GM12864 (cell line): ENCODE measurements at regions not wholly inside any gene's neighbourhood (a gene's known extent, or its start where the extent isn't known, plus 50 kb on each side); places are given as distances from the start of the nearest gene placed in this dataset.

Source experiments
- DNase-seq: peaks from one replicate; pipeline ENCODE4 v3.0.0-alpha.2; 2011; ENCODE audit warnings: low read depth
- H3K4me3 ChIP-seq: 2 replicates; pipeline ENCODE4 v1.5.1; 2011; ENCODE audit warnings: mild to moderate bottlenecking, low read depth, low read length, control low read depth
- CTCF ChIP-seq: IDR thresholded peaks from 2 replicates; pipeline ENCODE4 v1.5.1; 2011; ENCODE audit warnings: low read depth, mild to moderate bottlenecking, moderate library complexity, low read length, control low read depth, inconsistent platforms; ENCODE audit errors: missing control alignments

GRCh38 chr9:109709866-109710265, 70.1 kb upstream of the PALM2AKAP2 start:
- DNase-seq = no peak
- no peak for TF ChIP-seq CTCF

GRCh38 chr9:109710830-109711229, 69.2 kb upstream of the PALM2AKAP2 start:
- no peak for TF ChIP-seq CTCF
- no peak for DNase-seq

More at GRCh38 chr9:109709866-109710265, 70.1 kb upstream of the PALM2AKAP2 start:
- no peak overlapping the region for H3K4me3 ChIP-seq

GRCh38 chr9:109715344-109715743, 64.7 kb upstream of the PALM2AKAP2 start:
- no peak for TF ChIP-seq CTCF
- no peak overlapping the region for H3K4me3 ChIP-seq
- DNase-seq = no peak

More at GRCh38 chr9:109710830-109711229, 69.2 kb upstream of the PALM2AKAP2 start:
- no peak overlapping the region for H3K4me3 ChIP-seq

GRCh38 chr9:109716631-109717030, 63.4 kb upstream of the PALM2AKAP2 start:
- no peak for DNase-seq
- no peak for TF ChIP-seq CTCF
- no peak overlapping the region for H3K4me3 ChIP-seq

GRCh38 chr9:109717342-109717741, 62.7 kb upstream of the PALM2AKAP2 start:
- no peak overlapping the region for H3K4me3 ChIP-seq
- no peak for DNase-seq
- TF ChIP-seq CTCF = no peak

- no peak for TF ChIP-seq CTCF
- no peak overlapping the region for H3K4me3 ChIP-seq
- no peak for DNase-seq
These were observed 61.1 kb upstream of the PALM2AKAP2 start for GRCh38 chr9:109718861-109719260.

- no peak for TF ChIP-seq CTCF
- no peak for DNase-seq
- no peak overlapping the region for H3K4me3 ChIP-seq
These were observed 59.0 kb upstream of the PALM2AKAP2 start for GRCh38 chr9:109721001-109721400.
